H7 (cell line): ENCODE measurements at regions not wholly inside any gene's neighbourhood (a gene's known extent, or its start where the extent isn't known, plus 50 kb on each side); places are given as distances from the start of the nearest gene placed in this dataset.
"Not testable (repeated sequence)": the region's sequence is repeated elsewhere in the genome, so short reads cannot be mapped to it uniquely, and the experiment has no call there.

Experiments
- DNase-seq: peaks from one replicate; pipeline ENCODE4 v3.0.0; 2012
- H3K27me3 ChIP-seq: 2 replicates; pipeline ENCODE4 v1.6.0; 2011; ENCODE audit warnings: mild to moderate bottlenecking, low read length; ENCODE audit not compliant: control insufficient read depth, insufficient read depth
- H3K36me3 ChIP-seq: replicated peaks from 2 replicates; pipeline ENCODE4 v1.5.1; 2011; ENCODE audit warnings: low read length; ENCODE audit not compliant: control insufficient read depth, insufficient read depth
- H3K4me3 ChIP-seq: 2 replicates; pipeline ENCODE4 v1.5.1; 2011; ENCODE audit warnings: low read depth, mild to moderate bottlenecking, control low read depth, low read length, moderate library complexity; ENCODE audit not compliant: insufficient read depth

DNA sequence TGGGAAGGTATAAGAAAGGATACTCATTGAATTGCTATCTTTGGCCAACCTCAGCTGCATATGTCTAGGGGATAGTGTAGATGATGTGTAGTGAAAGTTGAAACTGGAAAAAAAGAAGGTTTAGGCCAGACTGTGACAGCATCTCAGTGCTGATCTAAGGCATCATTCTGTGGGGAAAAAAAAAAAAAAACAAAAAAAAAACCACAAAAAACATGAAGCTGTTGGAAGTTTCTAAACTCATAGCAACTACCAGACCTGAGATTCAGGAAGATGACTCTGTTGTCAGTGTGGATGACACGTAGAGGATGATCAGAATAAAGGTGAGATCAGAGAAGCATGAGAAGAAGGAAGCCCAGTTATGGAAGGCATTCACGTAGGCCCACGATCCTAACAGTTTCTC is 100.8 kb upstream of the CNKSR3 start:
- Histone ChIP-seq H3K36me3 (no peaks in the 10 kb centered on the region), H3K4me3 (no peak overlapping the region), H3K27me3 (no peaks in the 10 kb centered on the region)
- DNase-seq: no peak

DNA sequence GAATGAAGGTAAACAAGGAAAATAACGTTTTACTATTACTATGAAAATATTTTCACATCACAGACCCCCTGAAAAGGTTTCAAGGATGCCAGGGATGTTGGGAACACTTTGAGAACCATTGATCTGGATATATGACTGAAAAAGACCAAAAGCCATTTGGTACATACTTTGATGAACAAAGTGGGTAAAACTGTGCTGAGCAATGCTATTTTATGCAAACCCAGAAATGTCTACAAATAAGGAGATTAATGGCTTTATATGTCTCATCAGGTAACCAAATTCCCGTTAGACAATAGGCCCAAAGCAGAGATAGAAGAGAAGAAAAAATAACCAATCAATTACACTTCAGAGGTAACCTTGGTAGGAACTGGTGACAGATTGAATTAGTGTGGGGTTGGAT is 101.4 kb upstream of the CNKSR3 start:
- no peak for DNase-seq
- H3K4me3 ChIP-seq: no peak overlapping the region
- H3K36me3 ChIP-seq: no peaks in the 10 kb centered on the region
- H3K27me3 ChIP-seq: no peaks in the 10 kb centered on the region

DNA sequence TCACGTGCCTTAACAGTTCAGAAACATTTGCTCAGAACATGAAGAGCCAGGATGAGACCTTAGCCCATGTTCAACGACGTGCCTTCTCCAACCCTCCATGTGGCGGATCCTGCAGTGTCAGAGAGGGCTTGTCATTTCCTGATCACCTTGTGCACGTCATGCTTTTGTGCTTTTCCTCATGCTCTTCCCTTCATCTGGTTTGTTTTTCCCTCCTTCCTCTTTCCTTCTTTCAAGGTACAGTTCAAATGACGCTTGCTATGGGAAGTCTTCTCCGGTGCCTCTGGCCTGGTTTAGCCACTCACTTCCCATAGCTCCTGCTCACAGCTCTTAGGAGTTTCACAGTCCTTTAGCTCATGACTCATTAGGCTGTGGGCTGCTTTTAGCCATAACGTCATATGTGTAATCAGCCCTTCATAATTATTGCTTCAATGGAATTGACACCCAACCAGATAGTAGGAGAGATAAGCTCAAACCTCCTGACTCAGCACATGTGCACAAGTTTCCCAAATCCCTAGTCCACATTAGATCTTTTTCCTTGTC is 102.7 kb upstream of the CNKSR3 start:
- Histone ChIP-seq H3K27me3 (no peaks in the 10 kb centered on the region), H3K36me3 (no peaks in the 10 kb centered on the region)
- no peak for DNase-seq

DNA sequence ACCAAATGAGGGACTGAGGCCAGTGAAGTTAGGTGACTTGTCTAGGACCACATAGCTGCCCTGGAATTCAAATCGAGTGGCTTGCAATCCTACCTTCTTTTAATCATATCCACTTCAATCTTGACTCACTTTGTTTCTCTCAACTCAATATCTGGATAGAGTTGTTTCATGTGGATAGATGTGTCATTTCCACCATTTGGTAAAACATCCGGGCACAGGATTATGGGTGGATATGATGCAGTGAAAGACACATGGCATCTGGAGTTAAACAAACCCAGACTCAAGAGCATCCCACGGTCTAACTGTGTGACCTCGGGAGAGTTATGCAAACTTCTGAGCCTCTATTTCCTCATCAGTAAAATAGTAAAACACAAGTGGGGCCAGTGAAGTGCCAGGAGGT is 103.6 kb upstream of the CNKSR3 start:
- Histone ChIP-seq H3K36me3 (no peaks in the 10 kb centered on the region), H3K4me3 (no peak overlapping the region), H3K27me3 (no peaks in the 10 kb centered on the region)
- DNase-seq: no peak

More for the DNA sequence above, 102.7 kb upstream of the CNKSR3 start:
- no peak overlapping the region for H3K4me3 ChIP-seq

DNA sequence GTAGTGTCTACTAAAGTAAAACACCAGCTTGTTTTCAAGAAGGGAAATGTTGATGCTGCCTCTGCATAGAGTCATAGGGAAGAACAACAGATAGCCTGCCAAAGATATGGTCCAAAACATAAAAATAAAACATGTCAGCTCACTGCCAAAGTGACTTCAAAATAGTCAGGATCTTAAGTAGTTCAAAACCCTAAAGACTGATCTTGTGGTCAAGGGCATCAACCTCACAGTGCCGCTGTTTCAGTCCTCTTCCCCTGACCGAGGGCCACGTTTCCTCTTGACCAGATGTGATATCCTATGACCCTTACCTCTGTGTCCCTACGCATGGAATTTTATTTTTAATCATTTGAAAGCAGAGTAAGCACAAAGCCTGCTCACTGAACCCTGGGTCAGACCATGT is 104.2 kb upstream of the CNKSR3 start:
- H3K36me3 ChIP-seq: no peaks in the 10 kb centered on the region
- no peak for DNase-seq
- H3K27me3 ChIP-seq: no peaks in the 10 kb centered on the region
- no peak overlapping the region for H3K4me3 ChIP-seq

DNA sequence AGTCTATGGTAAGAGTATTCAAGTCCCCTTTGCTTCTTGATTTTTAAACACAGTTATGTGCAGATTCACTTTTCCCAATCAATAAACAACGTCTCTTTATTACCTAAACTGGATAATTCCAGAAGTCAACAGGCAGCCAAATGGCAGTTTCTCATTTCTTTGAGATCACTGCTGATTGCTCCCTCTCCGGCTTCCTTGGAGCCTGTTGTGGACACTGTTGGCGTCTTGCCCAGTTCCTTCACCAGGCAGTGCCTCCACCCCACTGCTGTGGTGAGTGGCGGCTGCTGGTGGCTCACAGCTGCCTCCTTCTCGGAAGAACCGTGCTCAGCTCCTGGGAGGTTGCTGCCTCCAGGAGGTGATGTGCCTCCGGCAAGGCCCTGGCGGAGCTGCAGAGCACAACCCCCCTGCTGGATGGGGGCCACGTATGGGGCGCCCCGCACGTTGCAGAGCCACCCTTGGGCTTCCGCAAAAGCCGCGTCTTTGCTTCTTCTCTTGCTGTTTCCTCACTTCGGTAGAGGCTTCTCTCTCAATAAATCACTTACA is 105.1 kb upstream of the CNKSR3 start:
- Histone ChIP-seq H3K36me3 (no peaks in the 10 kb centered on the region), H3K27me3 (no peaks in the 10 kb centered on the region), H3K4me3 (no peak overlapping the region)
- DNase-seq: peak; percentile 53

DNA sequence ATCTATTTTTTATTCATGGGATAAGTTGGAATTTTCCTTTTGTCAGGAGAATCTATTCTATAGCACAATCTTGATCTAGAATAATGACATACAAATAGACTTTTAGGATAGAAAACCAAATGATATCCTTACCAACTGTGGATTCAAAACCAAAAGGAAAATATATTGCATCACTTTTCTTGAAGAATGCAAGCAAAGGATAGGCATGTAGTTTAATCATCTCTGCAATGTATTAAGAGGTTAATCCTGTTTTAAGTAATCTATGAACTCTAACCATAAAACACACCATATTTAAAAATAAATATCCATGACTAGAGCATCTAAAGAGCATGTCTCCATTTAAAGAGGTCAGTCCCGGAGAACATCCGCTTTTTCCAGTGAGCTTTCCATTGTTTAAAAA is 106.7 kb upstream of the CNKSR3 start:
- no peak for DNase-seq
- Histone ChIP-seq H3K36me3 (no peaks in the 10 kb centered on the region), H3K4me3 (no peak overlapping the region)

DNA sequence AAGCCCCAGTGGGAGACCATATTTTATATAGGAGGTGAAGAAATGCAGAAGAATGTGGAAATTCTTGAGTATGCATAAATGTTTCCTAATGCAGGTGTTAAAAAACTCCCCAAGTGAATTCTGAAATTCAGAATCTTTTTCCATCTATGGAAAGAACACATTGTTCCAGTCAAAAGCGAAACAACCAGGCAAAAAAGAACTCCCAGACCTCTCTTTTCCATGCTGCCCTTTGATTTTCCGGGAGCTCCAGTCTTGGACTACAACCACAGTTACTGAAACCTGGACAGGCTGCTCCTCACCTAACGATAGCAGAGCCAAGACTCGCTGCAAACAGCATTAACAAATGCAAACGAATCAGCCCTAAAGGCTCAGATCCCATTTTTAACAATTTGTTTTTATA is 108.7 kb upstream of the CNKSR3 start:
- Histone ChIP-seq H3K4me3 (no peak overlapping the region), H3K36me3 (no peaks in the 10 kb centered on the region), H3K27me3 (no peaks in the 10 kb centered on the region)
- no peak for DNase-seq

More for the DNA sequence above, 106.7 kb upstream of the CNKSR3 start:
- H3K27me3 ChIP-seq: no peaks in the 10 kb centered on the region

DNA sequence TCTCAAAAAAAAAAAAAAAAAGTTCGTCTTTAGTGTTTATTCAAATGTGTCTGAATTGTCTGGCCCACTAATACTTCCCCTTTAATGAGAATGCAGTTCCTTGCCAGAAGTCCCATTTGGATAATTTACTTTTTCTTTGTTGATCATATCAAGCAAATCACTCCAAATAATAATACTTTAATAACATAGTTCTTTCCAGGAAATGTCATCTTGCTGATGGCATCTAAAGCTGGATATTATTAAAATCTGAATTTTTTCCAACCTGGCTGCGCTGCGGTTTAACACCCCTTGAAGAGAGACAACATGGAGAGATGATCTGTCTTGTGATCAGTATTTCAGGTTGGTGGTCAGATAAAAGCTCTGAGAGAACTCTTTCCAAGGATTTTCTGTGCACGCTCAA is 111.2 kb upstream of the CNKSR3 start:
- H3K4me3 ChIP-seq: no peak overlapping the region
- no peak for DNase-seq
- H3K36me3 ChIP-seq: no peaks in the 10 kb centered on the region
- no peaks in the 10 kb centered on the region for H3K27me3 ChIP-seq

DNA sequence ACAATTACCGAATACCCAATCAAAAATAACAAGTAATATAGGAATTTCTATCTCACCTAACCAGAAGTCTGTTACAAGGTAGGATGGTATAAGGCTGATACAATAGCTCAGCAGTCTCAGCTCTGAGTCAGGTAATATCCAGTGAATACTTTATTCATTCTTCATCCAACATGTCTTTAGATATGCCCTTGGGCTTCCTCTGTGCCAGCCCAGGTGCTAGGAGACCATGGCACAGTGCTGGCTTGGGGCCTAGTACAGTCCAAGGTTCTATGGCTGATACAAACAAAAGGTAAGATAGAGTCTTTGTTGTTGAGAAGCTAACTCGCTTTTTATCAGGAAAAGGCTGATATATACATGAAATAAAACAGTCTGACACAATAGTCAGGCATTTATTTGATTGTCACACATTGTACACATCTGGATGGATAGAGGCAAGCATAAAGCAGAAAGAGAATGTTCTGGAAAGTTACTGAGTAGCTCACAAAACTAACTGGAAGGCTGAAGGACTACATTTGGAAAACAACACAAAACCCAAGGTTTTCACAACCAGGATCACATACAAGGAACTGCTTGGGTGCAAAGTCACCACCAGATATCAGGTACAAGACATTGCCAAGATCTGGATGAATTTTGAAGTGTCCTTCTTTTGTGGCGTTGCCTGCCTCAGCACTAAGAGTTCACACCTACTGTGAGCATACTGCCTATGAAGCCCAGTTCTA is 110.4 kb upstream of the SCAF8 start:
- H3K27me3 ChIP-seq: no peaks in the 10 kb centered on the region

DNA sequence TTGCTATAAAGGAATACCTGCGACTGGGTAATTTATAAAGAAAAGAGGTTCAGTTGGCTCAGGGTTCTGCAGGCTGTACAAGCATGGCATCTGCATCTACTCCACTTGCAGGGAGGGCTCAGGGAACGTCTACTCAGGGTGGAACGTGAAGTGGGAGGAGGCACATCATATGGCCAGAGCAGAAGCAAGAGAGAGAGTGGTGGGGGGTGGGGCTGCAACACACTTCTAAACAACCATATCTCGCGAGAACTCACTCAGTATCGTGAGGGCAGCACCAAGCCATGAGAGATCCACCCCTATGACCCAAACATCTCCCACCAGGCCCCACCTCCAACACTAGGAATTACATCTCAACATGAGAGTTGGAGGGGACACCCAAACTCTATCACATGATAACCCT is 109.8 kb upstream of the SCAF8 start:
- Histone ChIP-seq H3K36me3 (no peaks in the 10 kb centered on the region), H3K4me3 (no peak overlapping the region), H3K27me3 (no peaks in the 10 kb centered on the region)
- DNase-seq: no peak

More for the DNA sequence above, 110.4 kb upstream of the SCAF8 start:
- DNase-seq: no peak
- H3K36me3 ChIP-seq: no peaks in the 10 kb centered on the region
- H3K4me3 ChIP-seq: no peak overlapping the region

DNA sequence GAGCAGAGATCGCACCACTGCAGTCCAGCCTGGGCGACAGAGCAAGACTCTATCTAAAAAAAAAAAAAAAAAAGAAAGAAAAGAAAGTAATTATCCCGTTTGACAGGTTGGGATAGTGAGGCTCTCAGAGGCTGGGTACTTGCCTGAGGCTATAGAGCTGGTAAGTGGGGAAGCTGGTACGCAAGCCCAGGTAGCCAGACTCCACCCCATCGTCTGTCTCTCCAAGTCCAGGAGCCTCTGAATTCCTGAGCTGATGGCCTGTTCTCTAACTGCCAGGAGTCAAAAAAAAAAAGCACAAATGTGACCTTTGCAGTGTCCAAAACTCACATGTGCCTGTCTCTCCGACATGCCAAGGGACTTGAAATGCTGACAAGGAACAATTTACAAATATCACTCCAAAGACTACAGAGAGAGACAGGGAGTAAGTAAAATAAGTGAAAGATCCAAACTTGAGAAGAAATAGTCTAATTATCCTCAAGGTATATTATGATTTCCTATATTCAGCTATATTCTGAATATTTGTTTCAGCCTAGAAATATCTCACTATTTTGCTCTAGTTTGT is 109.1 kb upstream of the SCAF8 start:
- Histone ChIP-seq H3K27me3 (no peaks in the 10 kb centered on the region), H3K36me3 (no peaks in the 10 kb centered on the region), H3K4me3 (no peak overlapping the region)
- no peak for DNase-seq

DNA sequence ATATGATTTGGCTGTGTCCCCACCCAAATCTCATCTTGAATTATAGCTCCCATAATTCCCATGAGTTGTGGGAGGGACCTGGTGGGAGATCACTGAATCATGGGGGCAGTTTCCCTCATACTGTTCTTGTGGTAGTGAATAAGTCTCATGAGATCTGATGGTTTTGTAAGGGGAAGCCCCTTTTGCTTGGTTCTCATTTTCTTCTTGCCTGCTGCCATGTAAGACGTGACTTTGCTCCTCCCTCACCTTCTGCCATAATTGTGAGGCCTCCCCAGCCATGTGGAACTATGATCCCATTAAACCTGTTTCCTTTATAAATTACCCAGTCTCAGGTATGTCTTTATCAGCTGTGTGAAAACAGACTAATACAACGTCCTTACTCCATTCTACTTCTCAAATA is 108.5 kb upstream of the SCAF8 start:
- not testable (repeated sequence) for H3K27me3 ChIP-seq, H3K36me3 ChIP-seq, DNase-seq, H3K4me3 ChIP-seq

DNA sequence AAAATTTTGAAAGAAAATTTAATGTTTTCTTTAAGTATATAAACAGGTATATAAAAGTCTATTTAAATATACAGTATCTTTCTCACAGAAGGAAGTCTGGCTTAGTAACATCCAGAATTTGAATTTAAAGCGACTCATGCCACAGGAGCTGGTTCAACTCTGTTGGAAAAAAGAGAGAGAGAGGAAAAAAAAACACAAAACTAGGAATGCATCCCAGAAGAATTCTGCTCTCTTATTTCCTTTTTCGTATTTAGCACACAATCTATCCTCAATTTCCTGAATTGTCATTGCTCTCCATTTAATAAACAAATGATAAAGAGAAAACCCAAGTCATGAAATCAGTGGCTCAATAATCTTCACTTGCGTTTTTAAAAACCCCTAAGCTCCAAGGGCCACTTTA is 107.5 kb upstream of the SCAF8 start:
- no peak for DNase-seq
- Histone ChIP-seq H3K4me3 (no peak overlapping the region), H3K27me3 (no peaks in the 10 kb centered on the region), H3K36me3 (no peaks in the 10 kb centered on the region)

DNA sequence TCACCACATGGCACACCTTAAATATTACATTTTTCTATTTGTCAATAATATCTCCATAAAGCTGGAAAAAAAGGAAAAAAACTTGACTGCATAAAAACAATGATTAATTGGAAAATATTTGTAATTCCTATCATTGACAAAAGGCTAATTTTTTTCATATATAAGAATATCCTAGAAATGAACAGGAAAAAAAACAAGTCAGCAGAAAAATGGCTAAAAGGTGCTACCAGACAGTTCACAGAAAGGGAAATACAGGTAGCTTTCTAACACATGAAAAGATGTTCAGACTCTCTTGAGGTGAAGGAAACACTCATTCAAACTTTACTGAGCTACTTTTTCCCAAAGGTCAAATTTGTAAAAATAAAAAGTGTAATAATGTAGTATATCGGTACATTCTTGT is 104.1 kb upstream of the SCAF8 start:
- no peaks in the 10 kb centered on the region for H3K27me3 ChIP-seq
- no peaks in the 10 kb centered on the region for H3K36me3 ChIP-seq
- DNase-seq: no peak
- H3K4me3 ChIP-seq: no peak overlapping the region
